ENCODE measurements at regions not wholly inside any gene's neighbourhood (a gene's known extent, or its start where the extent isn't known, plus 50 kb on each side); places are given as distances from the start of the nearest gene placed in this dataset.

- no peak for DNase-seq (ENCODE audit: low read depth)
These were observed 91.7 kb upstream of the FUT8 start for GRCh38 chr14:65320661-65321308.

GRCh38 chr14:65321370-65321875, 91.1 kb upstream of the FUT8 start:
- no peak for DNase-seq (ENCODE audit: low read depth)

GRCh38 chr14:65329481-65329880, 83.0 kb upstream of the FUT8 start:
- DNase-seq (ENCODE audit: low read depth): no peak

- no peak for DNase-seq (ENCODE audit: low read depth)
These were observed 82.6 kb upstream of the FUT8 start for GRCh38 chr14:65329911-65330310.

GRCh38 chr14:65330416-65330815, 82.1 kb upstream of the FUT8 start:
- DNase-seq (ENCODE audit: low read depth): no peak

GRCh38 chr14:65331652-65332051, 80.9 kb upstream of the FUT8 start:
- no peak for DNase-seq (ENCODE audit: low read depth)

GRCh38 chr14:65332141-65332871, 80.2 kb upstream of the FUT8 start:
- no peak for DNase-seq (ENCODE audit: low read depth)

GRCh38 chr14:65333943-65334687, 78.4 kb upstream of the FUT8 start:
- DNase-seq (ENCODE audit: low read depth): no peak

GRCh38 chr14:65334765-65335410, 77.6 kb upstream of the FUT8 start:
- DNase-seq (ENCODE audit: low read depth): no peak

GRCh38 chr14:65335411-65335947, 77.1 kb upstream of the FUT8 start:
- DNase-seq (ENCODE audit: low read depth): no peak

- peak; percentile 43 for DNase-seq (ENCODE audit: low read depth)
These were observed 76.3 kb upstream of the FUT8 start for GRCh38 chr14:65336191-65336591.

- no peak for DNase-seq (ENCODE audit: low read depth)
These were observed 72.7 kb upstream of the FUT8 start for GRCh38 chr14:65339866-65340265.

GRCh38 chr14:65344011-65344410, 68.5 kb upstream of the FUT8 start:
- no peak for DNase-seq (ENCODE audit: low read depth)

- DNase-seq (ENCODE audit: low read depth): no peak
These were observed 67.3 kb upstream of the FUT8 start for GRCh38 chr14:65345266-65345665.

GRCh38 chr14:65346474-65346873, 66.1 kb upstream of the FUT8 start:
- DNase-seq (ENCODE audit: low read depth): no peak

- DNase-seq (ENCODE audit: low read depth): no peak
These were observed 65.6 kb upstream of the FUT8 start for GRCh38 chr14:65346895-65347294.

- DNase-seq (ENCODE audit: low read depth): no peak
These were observed 64.4 kb upstream of the FUT8 start for GRCh38 chr14:65348137-65348536.

GRCh38 chr14:65349100-65349499, 63.4 kb upstream of the FUT8 start:
- no peak for DNase-seq (ENCODE audit: low read depth)

GRCh38 chr14:65351493-65352194, 60.9 kb upstream of the FUT8 start:
- no peak for DNase-seq (ENCODE audit: low read depth)

GRCh38 chr14:65352964-65353530, 59.5 kb upstream of the FUT8 start:
- DNase-seq (ENCODE audit: low read depth): no peak

- DNase-seq (ENCODE audit: low read depth): no peak
These were observed 58.4 kb upstream of the FUT8 start for GRCh38 chr14:65354131-65354530.
